HEK293 (cell line): ENCODE measurements at regions not wholly inside any gene's neighbourhood (a gene's known extent, or its start where the extent isn't known, plus 50 kb on each side); places are given as distances from the start of the nearest gene placed in this dataset.

Experiments used
- CTCF ChIP-seq: fragments of 450-650 bp; formaldehyde crosslinking; IDR thresholded peaks from 2 replicates; pipeline ENCODE4 v1.5.1; 2016; ENCODE audit warnings: missing biosample characterization, missing genetic modification characterization
- GLI4 ChIP-seq: fragments of 450-650 bp; formaldehyde crosslinking; IDR thresholded peaks from 2 replicates; pipeline ENCODE4 v1.5.1; 2016; ENCODE audit warnings: missing biosample characterization, missing genetic modification characterization
- IKZF3 ChIP-seq: fragments of 450-650 bp; IDR thresholded peaks from 2 replicates; pipeline ENCODE4 v1.5.0; 2018; ENCODE audit warnings: missing biosample characterization, mild to moderate bottlenecking, missing genetic modification characterization, moderate library complexity
- KLF1 ChIP-seq: fragments of 450-650 bp; formaldehyde crosslinking; IDR thresholded peaks from 2 replicates; pipeline ENCODE4 v1.5.1; 2016; ENCODE audit warnings: missing biosample characterization, missing genetic modification characterization
- KLF9 ChIP-seq: fragments of 450-650 bp; formaldehyde crosslinking; IDR thresholded peaks from 2 replicates; pipeline ENCODE4 v1.5.1; 2016; ENCODE audit warnings: missing biosample characterization, missing genetic modification characterization, low read depth
- MEIS1 ChIP-seq: sonication (generic); formaldehyde crosslinking; IDR thresholded peaks from 2 replicates; pipeline ENCODE4 v1.8.1; 2022; ENCODE audit warnings: missing genetic modification reagents, mild to moderate bottlenecking, borderline replicate concordance
- ZBTB21 ChIP-seq: fragments of 450-650 bp; formaldehyde crosslinking; IDR thresholded peaks from 2 replicates; pipeline ENCODE4 v1.5.1; 2017; ENCODE audit warnings: missing biosample characterization, missing genetic modification characterization
- ZNF138 ChIP-seq: fragments of 450-650 bp; formaldehyde crosslinking; IDR thresholded peaks from 2 replicates; pipeline ENCODE4 v1.5.1; 2016; ENCODE audit warnings: missing biosample characterization, missing genetic modification characterization, borderline replicate concordance
- ZNF311 ChIP-seq: fragments of 450-650 bp; formaldehyde crosslinking; IDR thresholded peaks from 2 replicates; pipeline ENCODE4 v1.5.1; 2017; ENCODE audit warnings: missing biosample characterization, missing genetic modification characterization, borderline replicate concordance
- ZNF629 ChIP-seq: fragments of 450-650 bp; formaldehyde crosslinking; IDR thresholded peaks from 2 replicates; pipeline ENCODE4 v1.5.1; 2017; ENCODE audit warnings: missing biosample characterization, missing genetic modification characterization
- ZNF660 ChIP-seq: fragments of 450-650 bp; IDR thresholded peaks from 2 replicates; pipeline ENCODE4 v1.5.1; 2018; ENCODE audit warnings: missing biosample characterization, mild to moderate bottlenecking, missing genetic modification characterization
- TF ChIP-seq, protein P1 (sequence below): fragments of 450-650 bp; formaldehyde crosslinking; IDR thresholded peaks from 2 replicates; pipeline ENCODE4 v1.5.1; 2017; ENCODE audit warnings: missing biosample characterization, missing genetic modification characterization

- TF ChIP-seq CTCF (tag by site-specific recombination) = no peak
- no peak for TF ChIP-seq MEIS1 (CRISPR knock-in tag)
- TF ChIP-seq ZNF629 (tag by site-specific recombination) = no peak
- no peak for TF ChIP-seq KLF1
- TF ChIP-seq IKZF3 (tag by site-specific recombination) = no peak
- no peak for TF ChIP-seq ZNF138 (tag by site-specific recombination)
- no peak for TF ChIP-seq ZBTB21 (tag by site-specific recombination)
- TF ChIP-seq KLF9 (tag by site-specific recombination) = no peak
- no peak for TF ChIP-seq GLI4 (tag by site-specific recombination)
- TF ChIP-seq ZNF311 (tag by site-specific recombination) = no peak
- TF ChIP-seq ZNF660 (tag by site-specific recombination) = no peak
- TF ChIP-seq, protein P1, sequence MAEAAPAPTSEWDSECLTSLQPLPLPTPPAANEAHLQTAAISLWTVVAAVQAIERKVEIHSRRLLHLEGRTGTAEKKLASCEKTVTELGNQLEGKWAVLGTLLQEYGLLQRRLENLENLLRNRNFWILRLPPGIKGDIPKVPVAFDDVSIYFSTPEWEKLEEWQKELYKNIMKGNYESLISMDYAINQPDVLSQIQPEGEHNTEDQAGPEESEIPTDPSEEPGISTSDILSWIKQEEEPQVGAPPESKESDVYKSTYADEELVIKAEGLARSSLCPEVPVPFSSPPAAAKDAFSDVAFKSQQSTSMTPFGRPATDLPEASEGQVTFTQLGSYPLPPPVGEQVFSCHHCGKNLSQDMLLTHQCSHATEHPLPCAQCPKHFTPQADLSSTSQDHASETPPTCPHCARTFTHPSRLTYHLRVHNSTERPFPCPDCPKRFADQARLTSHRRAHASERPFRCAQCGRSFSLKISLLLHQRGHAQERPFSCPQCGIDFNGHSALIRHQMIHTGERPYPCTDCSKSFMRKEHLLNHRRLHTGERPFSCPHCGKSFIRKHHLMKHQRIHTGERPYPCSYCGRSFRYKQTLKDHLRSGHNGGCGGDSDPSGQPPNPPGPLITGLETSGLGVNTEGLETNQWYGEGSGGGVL (tag by site-specific recombination) = no peak
Observed at GRCh38 chr12:124642105-124642504, 74.7 kb upstream of the NCOR2 start.
